AG04449 (cell line): ENCODE measurements at regions not wholly inside any gene's neighbourhood (a gene's known extent, or its start where the extent isn't known, plus 50 kb on each side); places are given as distances from the start of the nearest gene placed in this dataset.

ENCODE experiments used
- CTCF ChIA-PET: fragments of 350-600 bp; formaldehyde crosslinking; extraction: SDS; loops from one replicate; lab custom pipeline; 2021; ENCODE audit warnings: antibody characterized with exemption; lab: Yijun Ruan, JAX
- POLR2A ChIA-PET: fragments of 400-600, 350-600 bp; formaldehyde crosslinking; extraction: SDS; loops from one replicate; lab custom pipeline; 2020; ENCODE audit warnings: antibody characterized with exemption, inconsistent platforms; lab: Yijun Ruan, JAX
- DNase-seq: peaks from one replicate; pipeline ENCODE4 v3.0.0-alpha.2; 2010; ENCODE audit warnings: low read depth, low spot score
- H3K4me3 ChIP-seq: 2 replicates; pipeline ENCODE4 v1.5.1; 2011; ENCODE audit warnings: low read depth, mild to moderate bottlenecking, control low read depth, low read length
- CTCF ChIP-seq: IDR thresholded peaks from one replicate; pipeline ENCODE4 v1.5.1; 2011; ENCODE audit warnings: mild to moderate bottlenecking, moderate library complexity, low read length, control low read depth, inconsistent platforms; ENCODE audit not compliant: insufficient read depth; ENCODE audit errors: missing control alignments

- TF ChIP-seq CTCF = no peak
- no peak overlapping the region for H3K4me3 ChIP-seq
- ChIA-PET POLR2A (no interaction called here), CTCF (no interaction called here)
- no peak for DNase-seq
Measured at GRCh38 chr15:70437089-70437488, 326.3 kb downstream of the UACA start.

DNA sequence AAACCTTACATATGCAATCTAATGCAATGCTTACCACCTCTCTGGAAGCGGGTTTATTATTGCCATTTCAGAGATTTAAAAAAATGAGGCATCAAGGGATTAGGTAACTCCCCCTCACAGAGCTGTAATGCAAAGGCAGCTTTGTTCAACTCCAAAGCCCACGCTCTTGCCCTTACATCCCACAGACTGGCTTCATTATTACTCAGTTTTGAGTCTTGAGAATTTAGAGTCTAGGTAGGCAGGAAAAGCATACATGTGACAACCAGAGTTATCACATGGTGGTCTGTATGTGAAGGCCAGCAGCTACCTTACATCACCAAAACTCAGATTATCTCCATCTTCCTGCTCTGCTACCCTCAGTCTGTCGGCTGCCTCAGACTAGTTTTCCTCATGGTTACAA lies 326.9 kb downstream of the UACA start:
- TF ChIP-seq CTCF = no peak
- CTCF ChIA-PET = no interaction called here
- POLR2A ChIA-PET = no interaction called here
- DNase-seq = no peak
- H3K4me3 ChIP-seq = no peak overlapping the region

DNA sequence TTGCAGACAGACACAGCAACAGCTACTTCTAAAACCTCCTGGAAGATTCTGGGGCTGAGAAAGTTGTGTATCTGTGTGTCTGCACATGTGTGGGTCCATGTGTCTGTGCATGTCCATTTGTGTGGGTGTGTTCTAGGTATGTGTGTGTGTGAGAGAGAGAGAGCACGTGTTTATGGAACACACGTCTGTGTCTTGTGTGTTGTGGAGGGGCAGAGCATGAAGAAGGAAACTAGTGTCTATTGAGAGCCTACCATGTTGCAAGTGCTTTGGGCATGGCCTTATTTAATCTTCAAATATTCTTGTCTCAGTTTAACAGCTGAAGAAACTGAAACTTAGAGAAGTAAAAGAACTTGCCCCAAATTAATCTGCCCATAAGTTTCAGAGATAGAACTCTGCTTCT lies 327.5 kb downstream of the UACA start:
- no peak overlapping the region for H3K4me3 ChIP-seq
- ChIA-PET CTCF (no interaction called here), POLR2A (no interaction called here)
- no peak for DNase-seq
- TF ChIP-seq CTCF = no peak

GRCh38 chr15:70435369-70435768 lies 328.0 kb downstream of the UACA start:
- DNase-seq = no peak
- CTCF ChIA-PET = no interaction called here
- TF ChIP-seq CTCF = no peak
- no peak overlapping the region for H3K4me3 ChIP-seq
- POLR2A ChIA-PET = no interaction called here

- POLR2A ChIA-PET = no interaction called here
- H3K4me3 ChIP-seq = no peak overlapping the region
- CTCF ChIA-PET = no interaction called here
- no peak for DNase-seq
- no peak for TF ChIP-seq CTCF
Measured at GRCh38 chr15:70433586-70434324, 329.6 kb downstream of the UACA start.

DNA sequence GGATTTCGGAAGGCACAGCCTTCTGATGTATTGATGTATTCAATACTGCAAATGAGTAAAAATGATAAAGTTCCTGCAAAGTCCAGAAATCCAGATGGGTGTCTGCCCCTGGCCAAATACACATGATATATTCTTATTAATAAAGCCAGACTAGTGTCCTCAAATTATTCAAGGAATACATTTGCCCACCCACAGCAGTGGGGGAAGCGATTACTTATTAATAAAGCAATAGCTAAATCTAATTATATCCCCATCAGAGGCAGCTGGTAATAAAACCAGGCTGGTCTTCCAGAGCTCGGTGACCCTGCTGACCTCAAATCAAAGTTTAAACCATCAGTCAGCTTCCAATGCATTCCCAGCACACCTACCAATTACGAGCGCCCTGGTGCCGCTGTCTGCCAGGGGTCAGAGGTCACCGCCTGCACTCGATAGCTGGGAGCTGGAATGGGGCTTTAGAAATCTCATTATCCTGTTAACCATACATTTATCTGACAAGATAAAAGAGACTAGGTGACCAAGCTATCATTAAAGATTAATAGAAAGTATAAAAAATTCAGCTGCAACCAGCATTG lies 330.3 kb downstream of the UACA start:
- ChIA-PET CTCF (no interaction called here), POLR2A (interaction anchor here (0.7 kb wide), 1 partner anchor 48 kb away, joined by 3 read pairs; no protein-coding TSS in a partner anchor)
- no peak overlapping the region for H3K4me3 ChIP-seq
- DNase-seq = no peak
- TF ChIP-seq CTCF = no peak
